ENCODE measurements at regions not wholly inside any gene's neighbourhood (a gene's known extent, or its start where the extent isn't known, plus 50 kb on each side); places are given as distances from the start of the nearest gene placed in this dataset.
"Not testable (repeated sequence)": the region's sequence is repeated elsewhere in the genome, so short reads cannot be mapped to it uniquely, and the experiment has no call there.

- no peak for DNase-seq
These were observed 286.4 kb downstream of the PRDM5 start for GRCh38 chr4:120636120-120636630.

- DNase-seq: no peak
These were observed 288.7 kb downstream of the PRDM5 start for GRCh38 chr4:120633810-120634209.

- peak; percentile 24 to 25 for DNase-seq
These were observed 292.1 kb downstream of the PRDM5 start for GRCh38 chr4:120630427-120630826.

GRCh38 chr4:120629546-120630108, 292.9 kb downstream of the PRDM5 start:
- DNase-seq: no peak

GRCh38 chr4:120622601-120623000, 299.9 kb downstream of the PRDM5 start:
- DNase-seq: no peak

GRCh38 chr4:120617171-120617570, 305.4 kb downstream of the PRDM5 start:
- DNase-seq: no peak

GRCh38 chr4:120616041-120616440, 306.5 kb downstream of the PRDM5 start:
- no peak for DNase-seq

- DNase-seq: no peak
These were observed 308.7 kb downstream of the PRDM5 start for GRCh38 chr4:120613778-120614177.

GRCh38 chr4:120611092-120611491, 311.4 kb downstream of the PRDM5 start:
- DNase-seq: no peak

- no peak for DNase-seq
These were observed 331.5 kb downstream of the PRDM5 start for GRCh38 chr4:120591038-120591437.

- DNase-seq: no peak
These were observed 332.7 kb downstream of the PRDM5 start for GRCh38 chr4:120589787-120590186.

GRCh38 chr4:120568731-120569130, 353.8 kb downstream of the PRDM5 start:
- DNase-seq: no peak

GRCh38 chr4:120561648-120562047, 360.9 kb downstream of the PRDM5 start:
- DNase-seq: no peak

GRCh38 chr4:120557372-120557771, 365.2 kb downstream of the PRDM5 start:
- DNase-seq: no peak

- DNase-seq: no peak
These were observed 367.5 kb downstream of the PRDM5 start for GRCh38 chr4:120555058-120555457.

- DNase-seq: no peak
These were observed 368.4 kb downstream of the PRDM5 start for GRCh38 chr4:120554086-120554485.

- DNase-seq: not testable (repeated sequence)
These were observed 371.8 kb downstream of the PRDM5 start for GRCh38 chr4:120550624-120551220.

GRCh38 chr4:120549011-120549570, 373.4 kb downstream of the PRDM5 start:
- no peak for DNase-seq

- DNase-seq: no peak
These were observed 377.1 kb downstream of the PRDM5 start for GRCh38 chr4:120545391-120545790.

GRCh38 chr4:120544838-120545237, 377.7 kb downstream of the PRDM5 start:
- DNase-seq: no peak

- DNase-seq: no peak
These were observed 381.9 kb downstream of the PRDM5 start for GRCh38 chr4:120540625-120541024.

GRCh38 chr4:120536884-120537283, 385.6 kb downstream of the PRDM5 start:
- no peak for DNase-seq

GRCh38 chr4:120528428-120528827, 394.1 kb downstream of the PRDM5 start:
- DNase-seq: no peak

- no peak for DNase-seq
These were observed 396.5 kb downstream of the PRDM5 start for GRCh38 chr4:120526033-120526432.

- no peak for DNase-seq
These were observed 397.4 kb downstream of the PRDM5 start for GRCh38 chr4:120525106-120525505.
